Neural progenitor cell (in vitro differentiated cells): ENCODE measurements at regions not wholly inside any gene's neighbourhood (a gene's known extent, or its start where the extent isn't known, plus 50 kb on each side); places are given as distances from the start of the nearest gene placed in this dataset.

Source experiments
- DNase-seq: peaks from one replicate; pipeline ENCODE4 v3.0.0-alpha.2; 2016; ENCODE audit warnings: low spot score
- H2AFZ ChIP-seq: fragments of 200-600 bp; sonication (generic); replicated peaks from 2 replicates; pipeline ENCODE4 v1.6.1; 2016; ENCODE audit warnings: antibody characterized with exemption
- H3F3A ChIP-seq: fragments of 200-600 bp; sonication (generic); 2 replicates; pipeline ENCODE4 v1.6.1; 2016; ENCODE audit warnings: antibody characterized with exemption, low read depth
- H3K27ac ChIP-seq: fragments of 200-600 bp; sonication (generic); 2 replicates; pipeline ENCODE4 v1.5.1; 2016; ENCODE audit warnings: mild to moderate bottlenecking
- H3K27me3 ChIP-seq: fragments of 200-600 bp; sonication (generic); 2 replicates; pipeline ENCODE4 v1.6.1; 2016; ENCODE audit warnings: mild to moderate bottlenecking, moderate library complexity
- H3K36me3 ChIP-seq: fragments of 200-600 bp; sonication (generic); 2 replicates; pipeline ENCODE4 v1.5.1; 2016
- H3K4me1 ChIP-seq: fragments of 200-600 bp; sonication (generic); 2 replicates; pipeline ENCODE4 v1.6.1; 2016; ENCODE audit warnings: mixed run types
- H3K4me2 ChIP-seq: fragments of 200-600 bp; sonication (generic); 2 replicates; pipeline ENCODE4 v1.6.1; 2016
- H3K4me3 ChIP-seq: fragments of 200-600 bp; sonication (generic); 2 replicates; pipeline ENCODE4 v1.5.1; 2016
- H3K79me2 ChIP-seq: fragments of 200-600 bp; sonication (generic); 2 replicates; pipeline ENCODE4 v1.6.1; 2016; ENCODE audit warnings: low read depth
- H3K9ac ChIP-seq: fragments of 200-600 bp; sonication (generic); 2 replicates; pipeline ENCODE4 v1.6.1; 2016
- H3K9me3 ChIP-seq: fragments of 200-600 bp; sonication (generic); 2 replicates; pipeline ENCODE4 v1.5.1; 2016; ENCODE audit warnings: low read depth
- H4K20me1 ChIP-seq: fragments of 200-600 bp; sonication (generic); 2 replicates; pipeline ENCODE4 v1.6.1; 2016; ENCODE audit warnings: low read depth
- H3K27ac Mint-ChIP-seq: 3 replicates; pipeline ENCODE4 v1.8.0; 2021; ENCODE audit warnings: mixed read lengths
- H3K27me3 Mint-ChIP-seq: 2 replicates; pipeline ENCODE4 v1.8.0; 2022; ENCODE audit warnings: low read depth, mild to moderate bottlenecking, inconsistent platforms, moderate library complexity, mixed read lengths; ENCODE audit not compliant: insufficient read depth
- H3K36me3 Mint-ChIP-seq: 3 replicates; pipeline ENCODE4 v1.8.0; 2021; ENCODE audit warnings: mixed read lengths
- H3K4me1 Mint-ChIP-seq: 3 replicates; pipeline ENCODE4 v1.8.0; 2021; ENCODE audit warnings: mixed read lengths
- H3K4me3 Mint-ChIP-seq: 3 replicates; pipeline ENCODE4 v1.8.0; 2021; ENCODE audit warnings: mild to moderate bottlenecking, moderate library complexity, mixed read lengths
- H3K9me3 Mint-ChIP-seq: 3 replicates; pipeline ENCODE4 v1.8.0; 2020; ENCODE audit warnings: mixed read lengths
- CTCF ChIP-seq: fragments of 200-600 bp; sonication (generic); IDR thresholded peaks from 2 replicates; pipeline ENCODE4 v1.5.1; 2017; ENCODE audit warnings: antibody characterized with exemption, mild to moderate bottlenecking
- EZH2 ChIP-seq: fragments of 200-600 bp; sonication (generic); IDR thresholded peaks from 2 replicates; pipeline ENCODE4 v1.6.1; 2017; ENCODE audit warnings: antibody characterized with exemption, mild to moderate bottlenecking, moderate library complexity
- EZH2phosphoT487 ChIP-seq: fragments of 200-600 bp; sonication (generic); IDR thresholded peaks from 2 replicates; pipeline ENCODE4 v1.6.1; 2017; ENCODE audit warnings: antibody characterized with exemption

GRCh38 chr7:12119620-12120303 is 91.3 kb upstream of the TMEM106B start:
- DNase-seq = peak; percentile 53
- Histone ChIP-seq H2AFZ (peak overlapping the region; percentile 85), H3K27me3 (no peaks in the 10 kb centered on the region), H3K79me2 (no peaks in the 10 kb centered on the region), H3K27ac (no peak overlapping the region), H3K4me3 (no peak overlapping the region), H3F3A (no peaks in the 10 kb centered on the region), H3K36me3 (no peaks in the 10 kb centered on the region), H3K9ac (no peak overlapping the region), H3K9me3 (no peaks in the 10 kb centered on the region), H3K4me2 (peak overlapping the region; percentile 54), H4K20me1 (no peaks in the 10 kb centered on the region), H3K4me1 (peaks cover 18% of the 10 kb centered on the region)
- Mint-ChIP-seq H3K36me3 (peaks cover 1% of the 10 kb centered on the region), H3K9me3 (peaks cover 6% of the 10 kb centered on the region), H3K4me1 (peaks cover 39% of the 10 kb centered on the region), H3K27ac (peak overlapping the region; percentile 94), H3K27me3 (peaks cover 2% of the 10 kb centered on the region), H3K4me3 (peak overlapping the region; percentile 62)
- no peak for TF ChIP-seq EZH2
- TF ChIP-seq CTCF = no peak
- no peak for TF ChIP-seq EZH2phosphoT487

- peaks cover 18% of the 10 kb centered on the region for H3K4me1 ChIP-seq
- no peak overlapping the region for H3K4me3 ChIP-seq
- TF ChIP-seq EZH2 (no peak), CTCF (no peak), EZH2phosphoT487 (no peak)
- Mint-ChIP-seq H3K9me3 (peaks cover 6% of the 10 kb centered on the region), H3K27me3 (peaks cover 2% of the 10 kb centered on the region), H3K4me1 (peaks cover 39% of the 10 kb centered on the region), H3K4me3 (no peak overlapping the region), H3K27ac (peak overlapping the region; percentile 94), H3K36me3 (peaks cover 1% of the 10 kb centered on the region)
- H3K4me2 ChIP-seq = peak overlapping the region; percentile 54
- H3K36me3 ChIP-seq = no peaks in the 10 kb centered on the region
- no peak overlapping the region for H3K9ac ChIP-seq
- H3F3A ChIP-seq = no peaks in the 10 kb centered on the region
- no peaks in the 10 kb centered on the region for H3K9me3 ChIP-seq
- no peaks in the 10 kb centered on the region for H3K27me3 ChIP-seq
- H3K79me2 ChIP-seq = no peaks in the 10 kb centered on the region
- H3K27ac ChIP-seq = no peak overlapping the region
- no peaks in the 10 kb centered on the region for H4K20me1 ChIP-seq
- no peak for DNase-seq
- H2AFZ ChIP-seq = peak overlapping the region; percentile 93
Observed at GRCh38 chr7:12120632-12121031, 90.5 kb upstream of the TMEM106B start.

- DNase-seq = no peak
- Histone ChIP-seq H3K4me1 (peaks cover 18% of the 10 kb centered on the region), H3K4me3 (no peak overlapping the region), H3K9me3 (no peaks in the 10 kb centered on the region), H4K20me1 (no peaks in the 10 kb centered on the region), H3K9ac (no peak overlapping the region), H3K79me2 (no peaks in the 10 kb centered on the region), H3K27me3 (no peaks in the 10 kb centered on the region), H3K4me2 (no peak overlapping the region), H2AFZ (no peak overlapping the region), H3K27ac (no peak overlapping the region), H3F3A (no peaks in the 10 kb centered on the region), H3K36me3 (no peaks in the 10 kb centered on the region)
- H3K9me3 Mint-ChIP-seq = peaks cover 6% of the 10 kb centered on the region
- H3K27ac Mint-ChIP-seq = no peak overlapping the region
- peaks cover 1% of the 10 kb centered on the region for H3K36me3 Mint-ChIP-seq
- H3K4me3 Mint-ChIP-seq = no peak overlapping the region
- H3K27me3 Mint-ChIP-seq = no peaks in the 10 kb centered on the region
- H3K4me1 Mint-ChIP-seq = peaks cover 32% of the 10 kb centered on the region
- TF ChIP-seq EZH2 (no peak), CTCF (no peak), EZH2phosphoT487 (no peak)
Observed at GRCh38 chr7:12123172-12123571, 87.9 kb upstream of the TMEM106B start.
